ENCODE measurements at regions not wholly inside any gene's neighbourhood (a gene's known extent, or its start where the extent isn't known, plus 50 kb on each side); places are given as distances from the start of the nearest gene placed in this dataset.

- ATAC-seq (no peak), DNase-seq (no peak)
- intact Hi-C loops (cut with DNase I, micrococcal nuclease): no loop called here
Measured at GRCh38 chr6:92848901-92849300, 570.5 kb downstream of the EPHA7 start.

- DNase-seq: no peak
- intact Hi-C loops (cut with DNase I, micrococcal nuclease): no loop called here
Measured at GRCh38 chr6:92848459-92848858, 570.9 kb downstream of the EPHA7 start.

GRCh38 chr6:92847988-92848387 is 571.4 kb downstream of the EPHA7 start:
- intact Hi-C loops (cut with DNase I, micrococcal nuclease): no loop called here
- ATAC-seq (no peak), DNase-seq (no peak)

More at GRCh38 chr6:92848459-92848858, 570.9 kb downstream of the EPHA7 start:
- no peak for ATAC-seq

GRCh38 chr6:92840246-92840930 is 579.0 kb downstream of the EPHA7 start:
- ATAC-seq (no peak), DNase-seq (no peak)
- intact Hi-C loops (cut with DNase I, micrococcal nuclease): no loop called here

- DNase-seq (no peak), ATAC-seq (no peak)
- intact Hi-C loops (cut with DNase I, micrococcal nuclease): no loop called here
Measured at GRCh38 chr6:92828788-92829187, 590.6 kb downstream of the EPHA7 start.

- intact Hi-C loops (cut with DNase I, micrococcal nuclease): no loop called here
- DNase-seq: no peak
- ATAC-seq: no peak
Measured at GRCh38 chr6:92827104-92827503, 592.3 kb downstream of the EPHA7 start.

GRCh38 chr6:92826633-92827032 is 592.7 kb downstream of the EPHA7 start:
- intact Hi-C loops (cut with DNase I, micrococcal nuclease): no loop called here
- no peak for ATAC-seq
- no peak for DNase-seq

GRCh38 chr6:92822222-92822621 is 597.1 kb downstream of the EPHA7 start:
- DNase-seq (no peak), ATAC-seq (no peak)
- intact Hi-C loops (cut with DNase I, micrococcal nuclease): no loop called here

- intact Hi-C loops (cut with DNase I, micrococcal nuclease): no loop called here
- DNase-seq: no peak
- ATAC-seq: no peak
Measured at GRCh38 chr6:92820601-92821000, 598.8 kb downstream of the EPHA7 start.

GRCh38 chr6:92810913-92811312 is 608.4 kb downstream of the EPHA7 start:
- ATAC-seq (no peak), DNase-seq (no peak)
- intact Hi-C loops (cut with DNase I, micrococcal nuclease): no loop called here

GRCh38 chr6:92806254-92806653 is 613.1 kb downstream of the EPHA7 start:
- ATAC-seq (no peak), DNase-seq (no peak)
- intact Hi-C loops (cut with DNase I, micrococcal nuclease): no loop called here

- intact Hi-C loops (cut with DNase I, micrococcal nuclease): no loop called here
- DNase-seq (no peak), ATAC-seq (no peak)
Measured at GRCh38 chr6:92791403-92791802, 628.0 kb downstream of the EPHA7 start.

- intact Hi-C loops (cut with DNase I, micrococcal nuclease): no loop called here
- no peak for ATAC-seq
Measured at GRCh38 chr6:92790381-92790780, 629.0 kb downstream of the EPHA7 start.

GRCh38 chr6:92784235-92784634 is 635.1 kb downstream of the EPHA7 start:
- ATAC-seq (no peak), DNase-seq (no peak)
- intact Hi-C loops (cut with DNase I, micrococcal nuclease): no loop called here

More at GRCh38 chr6:92790381-92790780, 629.0 kb downstream of the EPHA7 start:
- DNase-seq: no peak

- intact Hi-C loops (cut with DNase I, micrococcal nuclease): no loop called here
- peak in 1 of 2 donors; percentile 6 for DNase-seq
- ATAC-seq: no peak
Measured at GRCh38 chr6:92779746-92780145, 639.6 kb downstream of the EPHA7 start.

- DNase-seq (no peak), ATAC-seq (no peak)
- intact Hi-C loops (cut with DNase I, micrococcal nuclease): no loop called here
Measured at GRCh38 chr6:92777146-92777740, 642.1 kb downstream of the EPHA7 start.

- intact Hi-C loops (cut with DNase I, micrococcal nuclease): no loop called here
- ATAC-seq: no peak
Measured at GRCh38 chr6:92770540-92770939, 648.8 kb downstream of the EPHA7 start.

GRCh38 chr6:92767101-92767500 is 652.3 kb downstream of the EPHA7 start:
- no peak for ATAC-seq

More at GRCh38 chr6:92770540-92770939, 648.8 kb downstream of the EPHA7 start:
- DNase-seq: no peak

GRCh38 chr6:92763680-92764079 is 655.7 kb downstream of the EPHA7 start:
- intact Hi-C loops (cut with DNase I, micrococcal nuclease): no loop called here
- DNase-seq (no peak), ATAC-seq (no peak)

More at GRCh38 chr6:92767101-92767500, 652.3 kb downstream of the EPHA7 start:
- DNase-seq: no peak
- intact Hi-C loops (cut with DNase I, micrococcal nuclease): no loop called here

GRCh38 chr6:92763274-92763584 is 656.1 kb downstream of the EPHA7 start:
- ATAC-seq (no peak), DNase-seq (no peak)
- intact Hi-C loops (cut with DNase I, micrococcal nuclease): no loop called here
